GM10248 (cell line): ENCODE measurements at regions not wholly inside any gene's neighbourhood (a gene's known extent, or its start where the extent isn't known, plus 50 kb on each side); places are given as distances from the start of the nearest gene placed in this dataset.
"Not testable (repeated sequence)": the region's sequence is repeated elsewhere in the genome, so short reads cannot be mapped to it uniquely, and the experiment has no call there.

Experiments used
- CTCF ChIA-PET: fragments of 300-600 bp; sonication (Branson Sonifier 250); formaldehyde crosslinking; extraction: SDS; loops from one replicate; lab custom pipeline; 2021; ENCODE audit warnings: antibody characterized with exemption; lab: Yijun Ruan, JAX
- POLR2A ChIA-PET: fragments of 350-650 bp; sonication (Branson Sonifier 250); formaldehyde crosslinking; extraction: SDS; loops from one replicate; lab custom pipeline; 2020; ENCODE audit warnings: antibody characterized with exemption; lab: Yijun Ruan, JAX
- DNase-seq: peaks from one replicate; pipeline ENCODE4 v3.0.0; 2012; ENCODE audit errors: extremely low spot score
- TF ChIP-seq, protein P1 (sequence below): IDR thresholded peaks from 2 replicates; pipeline ENCODE4 v1.5.1; 2012; ENCODE audit warnings: mild to moderate bottlenecking, low read depth; ENCODE audit errors: extremely low read depth, missing control alignments, control extremely low read depth

DNA sequence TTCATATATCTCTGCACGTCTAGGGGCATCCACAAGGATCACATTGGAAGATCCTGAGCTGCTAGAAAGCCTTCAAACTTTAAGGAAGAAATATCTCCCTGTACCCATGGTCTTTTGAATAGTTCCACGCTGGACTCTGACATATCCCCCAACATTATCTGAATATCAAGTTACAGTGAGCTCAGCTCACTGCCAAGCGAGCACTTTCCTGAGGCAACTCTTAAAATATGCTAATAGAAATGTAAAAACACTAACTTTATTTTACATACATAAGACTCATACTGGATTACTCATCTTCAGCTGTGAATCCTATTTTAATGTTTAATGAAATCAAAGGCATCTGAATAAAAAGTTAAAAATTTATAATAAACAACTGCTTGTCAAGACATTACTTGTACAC is 420.2 kb upstream of the CCDC54 start:
- TF ChIP-seq, protein P1, sequence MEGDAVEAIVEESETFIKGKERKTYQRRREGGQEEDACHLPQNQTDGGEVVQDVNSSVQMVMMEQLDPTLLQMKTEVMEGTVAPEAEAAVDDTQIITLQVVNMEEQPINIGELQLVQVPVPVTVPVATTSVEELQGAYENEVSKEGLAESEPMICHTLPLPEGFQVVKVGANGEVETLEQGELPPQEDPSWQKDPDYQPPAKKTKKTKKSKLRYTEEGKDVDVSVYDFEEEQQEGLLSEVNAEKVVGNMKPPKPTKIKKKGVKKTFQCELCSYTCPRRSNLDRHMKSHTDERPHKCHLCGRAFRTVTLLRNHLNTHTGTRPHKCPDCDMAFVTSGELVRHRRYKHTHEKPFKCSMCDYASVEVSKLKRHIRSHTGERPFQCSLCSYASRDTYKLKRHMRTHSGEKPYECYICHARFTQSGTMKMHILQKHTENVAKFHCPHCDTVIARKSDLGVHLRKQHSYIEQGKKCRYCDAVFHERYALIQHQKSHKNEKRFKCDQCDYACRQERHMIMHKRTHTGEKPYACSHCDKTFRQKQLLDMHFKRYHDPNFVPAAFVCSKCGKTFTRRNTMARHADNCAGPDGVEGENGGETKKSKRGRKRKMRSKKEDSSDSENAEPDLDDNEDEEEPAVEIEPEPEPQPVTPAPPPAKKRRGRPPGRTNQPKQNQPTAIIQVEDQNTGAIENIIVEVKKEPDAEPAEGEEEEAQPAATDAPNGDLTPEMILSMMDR = no peak
- ChIA-PET CTCF (interaction anchor here (1.0 kb wide), 1 partner anchor 52 kb away, joined by 3 read pairs; no protein-coding TSS in a partner anchor), POLR2A (no interaction called here)
- DNase-seq = no peak

GRCh38 chr3:106962993-106963392 is 414.2 kb upstream of the CCDC54 start:
- TF ChIP-seq, protein P1 = no peak
- ChIA-PET CTCF (no interaction called here), POLR2A (no interaction called here)
- no peak for DNase-seq

- ChIA-PET CTCF (no interaction called here), POLR2A (no interaction called here)
- TF ChIP-seq, protein P1 = no peak
- no peak for DNase-seq
Observed at GRCh38 chr3:106963442-106963841, 413.8 kb upstream of the CCDC54 start.

GRCh38 chr3:106965307-106965706 is 411.9 kb upstream of the CCDC54 start:
- ChIA-PET CTCF (interaction anchor here (1.3 kb wide), 1 partner anchor 9 kb away, joined by 3 read pairs; no protein-coding TSS in a partner anchor), POLR2A (no interaction called here)
- TF ChIP-seq, protein P1 = no peak
- no peak for DNase-seq

GRCh38 chr3:106969596-106969995 is 407.6 kb upstream of the CCDC54 start:
- POLR2A ChIA-PET = no interaction called here
- no peak for DNase-seq
- CTCF ChIA-PET = interaction anchor here (1.4 kb wide), 1 partner anchor 17 kb away, joined by 3 read pairs; no protein-coding TSS in a partner anchor
- TF ChIP-seq, protein P1 = no peak

DNA sequence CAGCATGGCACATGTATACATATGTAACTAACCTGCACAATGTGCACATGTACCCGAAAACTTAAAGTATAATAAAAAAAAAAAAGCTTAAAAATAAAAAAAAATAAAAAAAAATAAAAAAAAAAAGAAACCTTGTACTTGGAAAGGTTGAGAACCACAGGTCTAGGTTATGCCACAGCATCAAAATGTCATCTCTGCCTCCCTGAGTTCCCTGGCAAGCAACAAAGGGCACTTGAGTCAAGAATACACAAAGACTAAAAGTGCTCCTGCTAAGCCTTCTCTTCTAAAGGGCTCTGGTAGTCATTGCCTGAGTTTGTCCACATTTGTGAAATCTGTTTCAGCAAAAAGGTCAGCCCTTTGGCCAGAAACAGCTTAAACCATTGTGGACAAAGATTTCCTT is 395.8 kb upstream of the CCDC54 start:
- TF ChIP-seq, protein P1 = no peak
- DNase-seq = no peak
- CTCF ChIA-PET = no interaction called here
- POLR2A ChIA-PET = no interaction called here

- POLR2A ChIA-PET = no interaction called here
- CTCF ChIA-PET = interaction anchor here (1.2 kb wide), 1 partner anchor 17 kb away, joined by 3 read pairs; no protein-coding TSS in a partner anchor
- DNase-seq = no peak
- TF ChIP-seq, protein P1 = no peak
Observed at GRCh38 chr3:106985721-106986120, 391.5 kb upstream of the CCDC54 start.

- POLR2A ChIA-PET = not testable (repeated sequence)
Observed at GRCh38 chr3:106998841-106999682, 378.2 kb upstream of the CCDC54 start.

More at GRCh38 chr3:106998841-106999682, 378.2 kb upstream of the CCDC54 start:
- not testable (repeated sequence) for DNase-seq
- CTCF ChIA-PET = interaction anchor here (1.2 to 1.3 kb wide), 3 partner anchors 9 to 16 kb away, joined by 3 to 5 read pairs (median 3); no protein-coding TSS in a partner anchor
